ENCODE measurements at regions not wholly inside any gene's neighbourhood (a gene's known extent, or its start where the extent isn't known, plus 50 kb on each side); places are given as distances from the start of the nearest gene placed in this dataset.

DNA sequence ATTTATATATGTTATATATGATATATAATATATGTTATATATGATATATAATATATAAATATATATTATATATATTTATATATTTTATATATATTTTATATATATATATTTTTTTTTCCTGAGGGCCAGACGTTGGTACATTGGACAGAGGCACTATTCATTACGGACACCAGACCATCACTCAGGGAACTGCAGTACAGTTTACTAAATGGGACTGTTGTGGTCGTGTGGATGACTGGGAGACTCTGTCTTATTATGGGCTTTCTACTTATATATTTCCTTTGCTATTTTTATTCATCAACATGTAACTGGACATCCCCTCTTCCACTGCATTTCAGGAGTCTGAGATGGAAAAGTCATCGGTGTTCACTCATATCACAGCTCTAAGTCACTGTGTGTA is 87.1 kb upstream of the PRKCQ start:
- in situ Hi-C loops (cut with MboI; ENCODE audit: low sequenced_read_pairs) = loop anchor here (10.0 kb wide), 1 partner anchor 232 kb away; no protein-coding TSS in a partner anchor

DNA sequence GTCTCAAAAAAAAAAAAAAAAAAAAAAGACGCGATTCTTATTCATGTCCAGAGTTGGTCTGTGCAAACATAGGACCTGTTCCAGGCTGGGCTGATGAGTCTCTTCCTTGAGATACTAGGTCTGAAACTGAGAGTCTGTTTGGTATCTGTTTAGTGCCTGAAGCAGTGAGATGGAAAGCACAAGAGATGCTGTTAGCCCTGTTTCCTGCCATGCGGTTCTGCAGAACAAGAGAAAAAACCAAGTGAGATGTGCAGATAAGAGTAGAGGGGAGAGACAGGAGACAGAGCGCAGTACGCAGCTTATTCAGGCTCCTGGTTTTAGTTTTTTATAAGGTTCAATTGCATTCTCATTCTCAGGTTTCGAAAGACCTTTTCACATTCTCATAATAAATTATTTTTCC is 85.8 kb upstream of the PRKCQ start:
- in situ Hi-C loops (cut with MboI; ENCODE audit: low sequenced_read_pairs) = loop anchor here (10.0 kb wide), 1 partner anchor 231 kb away; no protein-coding TSS in a partner anchor

DNA sequence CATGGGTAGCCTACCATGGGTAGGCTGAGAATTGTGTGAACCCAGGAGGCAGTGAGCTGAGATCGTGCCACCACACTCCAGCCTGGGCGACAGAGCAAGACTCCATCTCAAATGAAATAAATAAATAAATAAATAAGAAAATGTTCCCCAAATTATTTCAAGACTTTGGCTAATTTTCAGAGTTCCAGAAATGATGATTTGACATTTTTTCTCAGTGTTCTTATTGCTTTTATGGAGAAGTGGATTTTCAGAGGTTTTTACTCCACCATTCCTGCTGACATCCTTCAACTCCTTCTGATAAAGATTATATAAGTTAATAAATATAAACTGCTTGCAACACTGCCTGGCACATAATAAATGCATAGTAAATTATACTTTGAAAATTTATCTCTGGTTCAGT is 80.4 kb upstream of the PRKCQ start:
- in situ Hi-C loops (cut with MboI; ENCODE audit: low sequenced_read_pairs) = loop anchor here (10.0 kb wide), 1 partner anchor 226 kb away; no protein-coding TSS in a partner anchor

GRCh38 chr10:6659451-6659850 is 79.4 kb upstream of the PRKCQ start:
- in situ Hi-C loops (cut with MboI; ENCODE audit: low sequenced_read_pairs) = no loop called here

DNA sequence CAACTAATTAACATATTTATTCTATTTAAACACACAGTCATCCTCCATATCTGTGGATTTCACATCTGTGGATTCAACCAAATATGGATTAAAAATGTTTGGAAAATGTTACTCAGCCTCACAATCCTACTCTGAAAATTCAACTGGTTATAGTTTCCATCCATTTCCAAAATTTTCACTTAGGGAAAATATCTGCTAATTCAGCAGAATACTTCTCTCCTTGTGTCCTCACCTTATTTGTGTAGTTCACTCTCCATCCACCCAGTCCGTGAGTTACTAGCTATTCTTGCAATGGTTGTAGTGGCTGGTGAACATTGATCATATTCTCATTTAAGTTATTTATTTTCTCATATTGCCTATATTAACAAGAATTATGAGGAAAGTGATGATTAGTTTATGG is 77.6 kb upstream of the PRKCQ start:
- in situ Hi-C loops (cut with MboI; ENCODE audit: low sequenced_read_pairs) = no loop called here

DNA sequence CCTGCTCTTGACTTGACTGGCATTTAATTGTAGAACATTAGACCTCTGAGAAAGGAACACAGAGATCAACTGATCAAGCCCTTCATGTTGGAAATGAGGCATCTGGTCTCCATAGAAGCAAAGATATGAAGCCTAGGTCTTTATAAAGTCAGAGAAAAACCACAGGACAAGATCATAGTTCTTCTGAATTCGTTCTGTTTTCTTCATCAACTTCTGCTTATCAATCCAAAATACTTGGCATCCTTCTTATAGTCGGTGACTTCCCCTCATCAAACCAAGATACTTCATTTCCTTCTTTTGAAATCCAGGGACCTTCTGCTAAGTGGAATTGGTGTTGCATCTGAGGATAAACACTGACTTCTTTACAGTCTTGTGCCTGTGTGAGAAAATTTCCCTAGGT is 77.1 kb upstream of the PRKCQ start:
- in situ Hi-C loops (cut with MboI; ENCODE audit: low sequenced_read_pairs) = no loop called here

- in situ Hi-C loops (cut with MboI; ENCODE audit: low sequenced_read_pairs) = no loop called here
Observed at GRCh38 chr10:6654571-6654970, 74.5 kb upstream of the PRKCQ start.

DNA sequence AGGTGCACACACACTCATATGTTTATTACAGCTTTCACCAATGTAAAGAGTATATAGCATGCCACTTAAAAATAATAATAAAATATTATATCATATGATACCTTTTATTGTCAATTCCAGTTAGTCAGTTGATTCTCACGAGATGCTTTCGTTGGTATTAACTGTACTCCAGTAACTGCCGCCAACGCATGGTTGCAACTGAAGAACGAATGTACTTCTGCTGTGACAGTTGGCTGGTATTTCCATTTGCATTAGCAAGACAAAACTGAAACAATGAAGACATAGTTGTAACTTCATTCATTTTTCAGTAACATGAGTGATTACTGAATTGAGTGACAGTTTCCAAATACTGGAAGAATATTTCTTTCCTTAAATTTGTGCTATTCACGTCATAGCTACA is 70.5 kb upstream of the PRKCQ start:
- in situ Hi-C loops (cut with MboI; ENCODE audit: low sequenced_read_pairs) = no loop called here

- in situ Hi-C loops (cut with MboI; ENCODE audit: low sequenced_read_pairs) = no loop called here
Observed at GRCh38 chr10:6649903-6650302, 69.8 kb upstream of the PRKCQ start.

DNA sequence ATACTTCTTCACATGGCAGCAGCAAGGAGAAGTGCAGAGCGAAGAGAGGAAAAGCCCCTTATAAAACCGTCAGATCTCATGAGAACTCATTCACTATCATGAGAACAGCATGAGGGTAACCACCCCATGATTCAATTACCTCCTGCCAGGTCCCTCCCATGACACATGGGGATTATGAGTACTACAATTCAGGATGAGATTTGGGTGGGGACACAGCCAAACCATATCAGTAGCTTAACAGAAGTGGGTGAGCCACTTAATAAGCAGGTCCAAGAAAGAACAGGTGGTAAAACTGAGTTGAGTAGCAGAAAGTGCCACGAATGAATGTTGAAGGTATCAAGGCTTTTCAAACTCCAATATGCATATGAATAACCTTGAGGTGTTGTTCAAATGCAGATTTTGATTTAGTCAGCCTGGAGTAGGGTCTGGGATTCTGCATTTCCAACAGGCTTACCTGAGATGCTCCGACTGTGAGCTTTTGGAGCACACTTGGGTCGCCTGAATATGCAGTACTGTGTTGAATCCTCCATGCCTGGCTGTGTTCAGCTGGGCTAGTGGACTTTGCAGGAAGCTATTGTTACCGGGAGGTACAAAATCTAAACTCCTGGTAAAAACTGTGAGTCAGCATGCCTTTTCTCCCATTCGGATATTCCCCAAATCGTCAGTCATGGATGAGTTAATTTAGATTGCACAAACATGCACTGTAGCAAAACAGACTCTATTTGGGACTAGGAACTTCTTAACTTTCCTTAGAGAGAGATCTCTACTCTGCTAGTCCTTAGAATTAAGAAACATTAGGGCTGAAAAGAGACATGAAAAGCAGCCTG is 69.0 kb upstream of the PRKCQ start:
- in situ Hi-C loops (cut with MboI; ENCODE audit: low sequenced_read_pairs) = no loop called here

DNA sequence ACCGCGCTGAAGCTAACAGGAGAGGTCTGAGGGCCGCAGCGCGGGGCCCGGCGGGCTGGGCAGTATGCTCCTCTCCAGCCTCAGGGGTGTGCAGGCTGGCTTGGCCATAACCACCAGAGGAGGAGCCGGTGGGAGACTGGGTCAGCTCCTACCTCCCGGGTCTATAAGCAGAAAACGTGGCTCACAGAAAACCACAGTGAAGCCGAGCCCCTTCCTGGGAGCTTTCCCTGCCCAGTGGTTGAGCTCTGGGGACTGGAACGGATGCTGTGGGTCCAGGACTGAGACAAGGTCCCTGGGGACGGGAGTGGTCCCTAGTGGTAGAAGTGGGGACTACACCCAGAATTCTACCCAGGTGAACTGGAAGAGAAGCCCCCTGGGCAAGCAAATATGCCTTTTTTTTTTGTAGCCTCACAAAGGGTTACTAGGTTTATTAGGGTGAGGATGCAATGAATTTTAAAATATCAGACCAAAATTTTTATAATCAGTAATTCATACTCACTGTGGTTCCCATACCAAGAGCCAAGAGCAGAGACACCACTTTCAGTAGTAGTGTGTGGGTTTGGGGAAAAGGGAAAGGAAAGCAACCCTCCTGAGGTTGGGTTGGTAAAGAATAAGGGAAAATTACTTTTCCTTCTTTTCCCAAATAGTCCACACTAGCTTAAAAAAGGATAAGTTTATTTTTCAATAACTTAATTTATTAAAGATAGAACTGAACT is 67.9 kb upstream of the PRKCQ start:
- in situ Hi-C loops (cut with MboI; ENCODE audit: low sequenced_read_pairs) = no loop called here

GRCh38 chr10:6643962-6644361 is 63.9 kb upstream of the PRKCQ start:
- in situ Hi-C loops (cut with MboI; ENCODE audit: low sequenced_read_pairs) = no loop called here

DNA sequence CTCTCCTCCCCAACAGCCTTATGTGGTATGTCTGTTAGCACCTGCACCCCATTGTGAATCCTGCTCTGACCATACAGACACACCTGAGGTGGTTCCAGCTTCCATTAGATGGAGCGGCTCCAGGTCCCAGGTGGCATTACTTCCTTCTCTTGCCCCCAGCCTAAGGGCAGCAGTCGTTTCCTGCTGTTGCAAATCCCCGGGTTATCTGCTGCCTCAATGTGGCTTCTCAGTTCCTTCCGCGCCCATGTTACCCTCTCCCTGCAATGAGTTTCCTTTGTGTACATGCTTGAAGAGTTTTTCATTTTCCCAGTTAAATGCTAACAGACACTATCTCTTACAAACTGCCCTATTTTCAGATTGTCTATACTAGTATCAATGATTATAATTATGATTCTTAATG is 62.8 kb upstream of the PRKCQ start:
- in situ Hi-C loops (cut with MboI; ENCODE audit: low sequenced_read_pairs) = no loop called here

DNA sequence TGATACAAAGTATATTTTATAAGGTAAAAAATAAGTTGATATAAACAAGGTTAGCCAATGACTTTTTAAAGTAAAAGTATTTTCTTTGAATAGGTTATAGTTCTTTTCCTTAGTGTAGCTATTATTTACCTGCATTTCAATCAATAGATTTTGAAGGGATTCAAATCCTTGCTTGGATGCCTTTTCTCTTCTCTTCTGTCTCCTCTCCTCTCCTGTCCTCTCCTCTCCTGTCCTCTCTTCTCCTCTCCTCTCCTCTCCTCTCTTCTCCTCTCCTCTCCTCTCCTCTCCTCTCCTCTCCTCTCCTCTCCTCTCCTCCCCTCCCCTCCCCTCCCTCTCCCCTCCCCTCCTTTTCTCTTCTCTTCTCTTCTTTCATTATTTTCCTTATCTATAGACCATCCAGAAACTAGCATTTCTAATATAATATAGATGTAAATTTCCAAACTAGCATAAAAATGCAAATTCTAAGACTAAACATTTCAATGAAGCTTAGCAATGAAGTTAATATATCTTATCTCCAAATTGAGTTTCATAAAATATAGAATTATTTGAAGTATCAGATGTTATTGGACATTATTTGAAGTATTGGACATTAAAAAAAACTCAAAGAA is 60.5 kb upstream of the PRKCQ start:
- in situ Hi-C loops (cut with MboI; ENCODE audit: low sequenced_read_pairs) = no loop called here

GRCh38 chr10:6637053-6637452 is 57.0 kb upstream of the PRKCQ start:
- in situ Hi-C loops (cut with MboI; ENCODE audit: low sequenced_read_pairs) = no loop called here

- in situ Hi-C loops (cut with MboI; ENCODE audit: low sequenced_read_pairs) = no loop called here
Observed at GRCh38 chr10:6635784-6636183, 55.7 kb upstream of the PRKCQ start.
